Loucy (cell line): ENCODE measurements at regions not wholly inside any gene's neighbourhood (a gene's known extent, or its start where the extent isn't known, plus 50 kb on each side); places are given as distances from the start of the nearest gene placed in this dataset.

Source experiments
- H2AFZ ChIP-seq: fragments of 200-600 bp; sonication (generic); 2 replicates; pipeline ENCODE4 v1.6.0; 2016; ENCODE audit warnings: antibody characterized with exemption, mild to moderate bottlenecking, low read length, moderate library complexity
- H3F3A ChIP-seq: fragments of 200-600 bp; 2 replicates; pipeline ENCODE4 v1.6.0; 2016; ENCODE audit warnings: antibody characterized with exemption, low read depth, mild to moderate bottlenecking
- H3K27me3 ChIP-seq: fragments of 200-600 bp; sonication (generic); 2 replicates; pipeline ENCODE4 v1.6.1; 2014; ENCODE audit warnings: low read length, mild to moderate bottlenecking; ENCODE audit not compliant: insufficient read depth, poor library complexity, severe bottlenecking
- H3K36me3 ChIP-seq: fragments of 200-600 bp; sonication (generic); 2 replicates; pipeline ENCODE4 v1.6.1; 2016; ENCODE audit warnings: low read length; ENCODE audit not compliant: insufficient read depth
- H3K4me1 ChIP-seq: fragments of 200-600 bp; sonication (generic); 2 replicates; pipeline ENCODE4 v1.5.1; 2014; ENCODE audit warnings: low read length, mild to moderate bottlenecking; ENCODE audit not compliant: insufficient read depth, poor library complexity, severe bottlenecking
- H3K4me2 ChIP-seq: fragments of 200-600 bp; sonication (generic); 2 replicates; pipeline ENCODE4 v1.6.0; 2014; ENCODE audit warnings: antibody characterized with exemption, low read length, low read depth, mild to moderate bottlenecking; ENCODE audit not compliant: poor library complexity, severe bottlenecking
- H3K4me3 ChIP-seq: fragments of 200-600 bp; sonication (generic); 2 replicates; pipeline ENCODE4 v1.5.1; 2014; ENCODE audit warnings: low read length, mild to moderate bottlenecking, mixed read lengths; ENCODE audit not compliant: poor library complexity, severe bottlenecking
- H3K79me2 ChIP-seq: fragments of 200-600 bp; sonication (generic); 2 replicates; pipeline ENCODE4 v1.6.1; 2014; ENCODE audit warnings: low read length; ENCODE audit not compliant: insufficient read depth
- H3K9ac ChIP-seq: fragments of 200-600 bp; sonication (generic); 2 replicates; pipeline ENCODE4 v1.6.0; 2014; ENCODE audit warnings: mild to moderate bottlenecking, low read depth, low read length, moderate library complexity; ENCODE audit not compliant: poor library complexity, severe bottlenecking
- H3K9me2 ChIP-seq: fragments of 200-600 bp; sonication (generic); replicated peaks from 2 replicates; pipeline ENCODE4 v1.6.1; 2016; ENCODE audit warnings: low read depth, low read length, mixed read lengths
- H3K9me3 ChIP-seq: fragments of 200-600 bp; sonication (generic); 2 replicates; pipeline ENCODE4 v1.6.1; 2014; ENCODE audit warnings: mild to moderate bottlenecking, antibody characterized with exemption, low read length, low read depth; ENCODE audit not compliant: insufficient read depth
- H4K20me1 ChIP-seq: fragments of 200-600 bp; sonication (generic); 2 replicates; pipeline ENCODE4 v1.6.0; 2014; ENCODE audit warnings: antibody characterized with exemption, low read length, mild to moderate bottlenecking; ENCODE audit not compliant: insufficient read depth, poor library complexity, severe bottlenecking
- CTCF ChIP-seq: fragments of 200-600 bp; sonication (generic); conservative IDR thresholded peaks from 2 replicates; pipeline ENCODE4 v1.5.1; 2014; ENCODE audit warnings: mild to moderate bottlenecking, antibody characterized with exemption, low read length
- EZH2phosphoT487 ChIP-seq: fragments of 200-600 bp; IDR thresholded peaks from 2 replicates; pipeline ENCODE4 v1.6.1; 2018; ENCODE audit warnings: antibody characterized with exemption, mild to moderate bottlenecking, moderate library complexity, borderline replicate concordance

- no peaks in the 10 kb centered on the region for H3K9me2 ChIP-seq
- TF ChIP-seq EZH2phosphoT487 = no peak
- no peak for TF ChIP-seq CTCF
Measured at GRCh38 chr5:99187611-99188010, 258.8 kb upstream of the CHD1 start.

GRCh38 chr5:99179206-99179605 is 250.4 kb upstream of the CHD1 start:
- H3K4me1 ChIP-seq = no peaks in the 10 kb centered on the region
- H2AFZ ChIP-seq = no peak overlapping the region
- H3K4me2 ChIP-seq = no peak overlapping the region
- no peaks in the 10 kb centered on the region for H3K27me3 ChIP-seq
- H3K4me3 ChIP-seq = no peak overlapping the region
- no peaks in the 10 kb centered on the region for H3K9me2 ChIP-seq
- no peaks in the 10 kb centered on the region for H3K79me2 ChIP-seq
- H3K36me3 ChIP-seq = no peaks in the 10 kb centered on the region
- TF ChIP-seq EZH2phosphoT487 (no peak), CTCF (no peak)
- H4K20me1 ChIP-seq = no peaks in the 10 kb centered on the region
- H3K9me3 ChIP-seq = no peaks in the 10 kb centered on the region
- H3F3A ChIP-seq = no peaks in the 10 kb centered on the region
- H3K9ac ChIP-seq = no peak overlapping the region

More at GRCh38 chr5:99187611-99188010, 258.8 kb upstream of the CHD1 start:
- Histone ChIP-seq H3K4me1 (no peaks in the 10 kb centered on the region), H3F3A (no peaks in the 10 kb centered on the region), H2AFZ (no peak overlapping the region), H3K4me2 (no peak overlapping the region), H3K9ac (no peak overlapping the region), H3K79me2 (no peaks in the 10 kb centered on the region), H3K36me3 (no peaks in the 10 kb centered on the region), H4K20me1 (no peaks in the 10 kb centered on the region), H3K9me3 (no peaks in the 10 kb centered on the region), H3K4me3 (no peak overlapping the region), H3K27me3 (no peaks in the 10 kb centered on the region)

GRCh38 chr5:99177796-99178195 is 249.0 kb upstream of the CHD1 start:
- Histone ChIP-seq H4K20me1 (no peaks in the 10 kb centered on the region), H3F3A (no peaks in the 10 kb centered on the region), H2AFZ (no peak overlapping the region), H3K79me2 (no peaks in the 10 kb centered on the region), H3K4me2 (no peak overlapping the region), H3K9me2 (no peaks in the 10 kb centered on the region), H3K9me3 (no peaks in the 10 kb centered on the region), H3K36me3 (no peaks in the 10 kb centered on the region), H3K4me3 (no peak overlapping the region), H3K4me1 (no peaks in the 10 kb centered on the region), H3K9ac (no peak overlapping the region), H3K27me3 (no peaks in the 10 kb centered on the region)
- TF ChIP-seq CTCF = no peak
- TF ChIP-seq EZH2phosphoT487 = no peak
